GM21576 (cell line): ENCODE measurements at regions not wholly inside any gene's neighbourhood (a gene's known extent, or its start where the extent isn't known, plus 50 kb on each side); places are given as distances from the start of the nearest gene placed in this dataset.

Source experiments
- ATAC-seq: cut with Tn5 transposase; IDR thresholded peaks from one replicate; pipeline ENCODE4 v1.9.1; 2021; ENCODE audit warnings: mild to moderate bottlenecking, moderate library complexity; ENCODE audit not compliant: unreplicated experiment

GRCh38 chr10:118471863-118472262 lies 123.6 kb downstream of the PRLHR start:
- ATAC-seq, result no peak

- no peak for ATAC-seq
Observed at GRCh38 chr10:118470470-118470869, 125.0 kb downstream of the PRLHR start.

DNA sequence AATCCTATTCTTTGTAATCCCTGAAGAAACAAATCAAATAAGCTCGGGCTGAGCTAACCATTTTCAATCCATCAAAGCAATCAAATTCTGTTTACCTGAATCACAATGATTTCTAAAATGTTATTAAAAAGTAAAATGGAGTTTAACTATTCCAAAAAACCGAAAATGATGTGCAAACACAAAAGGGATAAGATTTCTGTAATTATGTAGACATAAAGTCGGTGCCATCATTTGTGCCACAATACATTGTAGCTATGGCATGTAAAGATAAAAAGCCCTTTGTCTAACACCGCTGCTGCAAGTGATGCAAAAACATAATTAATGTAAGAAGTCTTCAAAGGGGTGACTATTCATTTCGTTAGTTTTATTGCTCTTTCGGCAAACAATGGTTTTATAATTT lies 125.1 kb upstream of the FAM204A start:
- no peak for ATAC-seq

- no peak for ATAC-seq
Observed at GRCh38 chr10:118465300-118465874, 123.3 kb upstream of the FAM204A start.

- no peak for ATAC-seq
Observed at GRCh38 chr10:118463740-118464139, 121.6 kb upstream of the FAM204A start.

- ATAC-seq, result no peak
Observed at GRCh38 chr10:118462401-118462800, 120.3 kb upstream of the FAM204A start.

- ATAC-seq, result peak; percentile 75
Observed at GRCh38 chr10:118459642-118460193, 117.6 kb upstream of the FAM204A start.

DNA sequence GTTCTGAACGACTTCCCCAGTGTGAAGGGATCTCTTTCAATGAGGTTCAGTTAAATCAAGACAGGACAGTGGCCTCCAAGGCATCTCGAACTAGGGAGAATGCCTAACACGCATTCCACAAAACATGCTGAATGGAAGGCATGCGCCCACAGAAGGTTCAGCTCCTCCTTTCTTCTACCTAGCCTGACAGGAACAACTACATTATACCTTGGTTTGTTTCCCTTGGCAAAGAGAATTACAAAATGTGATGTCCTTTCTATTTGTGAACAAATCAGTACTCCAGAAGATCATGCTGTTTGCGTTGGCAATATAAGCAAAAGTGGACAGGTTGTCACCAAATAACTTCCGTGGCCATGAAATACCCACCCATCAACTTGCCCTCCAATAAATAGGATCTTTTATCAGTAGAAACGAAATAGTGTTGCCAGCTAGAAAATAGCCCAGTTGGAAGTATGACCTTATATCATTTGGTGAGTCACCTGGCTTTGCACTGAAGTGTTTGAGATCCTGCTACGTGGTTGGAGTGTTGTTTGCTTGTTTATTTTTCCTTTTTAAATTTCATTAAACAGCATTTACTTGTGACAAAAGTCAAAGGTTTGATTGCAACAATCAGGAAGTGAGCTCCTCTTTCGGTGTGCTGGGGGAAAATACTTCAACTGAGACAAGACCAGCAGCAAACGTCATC lies 117.0 kb upstream of the FAM204A start:
- ATAC-seq, result no peak

GRCh38 chr10:118457824-118458428 lies 115.8 kb upstream of the FAM204A start:
- no peak for ATAC-seq

- no peak for ATAC-seq
Observed at GRCh38 chr10:118455181-118455695, 113.1 kb upstream of the FAM204A start.

GRCh38 chr10:118454211-118454610 lies 112.1 kb upstream of the FAM204A start:
- no peak for ATAC-seq

DNA sequence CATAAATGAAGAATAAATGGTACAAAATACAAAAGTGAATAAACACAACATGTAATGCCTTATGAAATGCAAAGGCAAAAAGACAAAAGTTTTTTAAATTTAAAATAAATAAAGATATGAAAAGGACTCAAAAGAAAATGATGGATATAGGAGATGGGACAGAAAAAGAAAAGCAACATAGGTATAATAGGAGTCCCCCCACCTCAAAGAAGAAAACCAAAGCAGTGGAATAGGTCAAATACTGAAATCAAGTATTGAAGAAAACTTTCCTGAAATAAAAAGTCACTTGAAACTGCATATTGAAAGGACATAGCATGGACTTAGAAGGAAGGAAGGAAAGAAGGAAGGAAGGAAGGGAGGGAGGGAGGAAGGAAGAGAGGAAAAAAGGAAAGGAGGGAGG lies 110.0 kb upstream of the FAM204A start:
- no peak for ATAC-seq

DNA sequence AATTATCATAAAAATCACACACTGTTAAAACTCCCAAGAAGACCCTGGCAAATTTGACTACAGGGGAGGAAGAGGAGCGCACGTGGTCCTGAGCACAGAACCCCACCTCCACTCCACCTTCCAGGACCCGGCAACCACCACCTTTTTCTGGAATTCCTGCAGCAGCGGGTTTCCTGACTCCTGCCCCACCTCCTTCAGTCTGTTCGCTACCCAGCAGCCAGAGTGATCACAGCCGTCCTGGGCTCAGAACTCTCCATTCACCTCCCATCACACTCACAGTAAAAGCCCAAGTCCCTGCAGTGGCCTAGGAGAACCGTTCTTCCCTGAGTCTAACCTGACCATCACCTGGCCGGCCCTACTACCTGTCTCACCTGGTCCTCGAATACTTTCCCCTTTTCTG lies 107.4 kb upstream of the FAM204A start:
- ATAC-seq, result no peak

DNA sequence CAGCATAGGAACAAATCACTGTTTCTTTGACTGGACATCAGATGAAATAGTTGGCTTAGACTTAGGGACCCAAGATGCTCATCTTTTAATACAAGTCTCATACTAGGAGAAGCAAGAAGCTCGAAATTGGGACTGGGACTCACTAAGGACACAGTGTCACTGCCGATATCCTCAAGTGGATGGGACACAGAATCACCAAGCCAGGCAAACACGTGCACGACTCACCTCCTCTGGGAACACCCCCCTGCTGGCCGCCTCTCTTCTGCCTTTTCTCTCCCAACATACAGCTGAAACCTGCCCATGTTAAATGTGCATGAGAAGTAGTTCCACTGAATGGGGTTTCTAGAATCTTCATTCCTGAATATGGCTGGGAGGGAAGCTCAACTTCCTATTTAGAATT lies 106.6 kb upstream of the FAM204A start:
- ATAC-seq, result no peak

DNA sequence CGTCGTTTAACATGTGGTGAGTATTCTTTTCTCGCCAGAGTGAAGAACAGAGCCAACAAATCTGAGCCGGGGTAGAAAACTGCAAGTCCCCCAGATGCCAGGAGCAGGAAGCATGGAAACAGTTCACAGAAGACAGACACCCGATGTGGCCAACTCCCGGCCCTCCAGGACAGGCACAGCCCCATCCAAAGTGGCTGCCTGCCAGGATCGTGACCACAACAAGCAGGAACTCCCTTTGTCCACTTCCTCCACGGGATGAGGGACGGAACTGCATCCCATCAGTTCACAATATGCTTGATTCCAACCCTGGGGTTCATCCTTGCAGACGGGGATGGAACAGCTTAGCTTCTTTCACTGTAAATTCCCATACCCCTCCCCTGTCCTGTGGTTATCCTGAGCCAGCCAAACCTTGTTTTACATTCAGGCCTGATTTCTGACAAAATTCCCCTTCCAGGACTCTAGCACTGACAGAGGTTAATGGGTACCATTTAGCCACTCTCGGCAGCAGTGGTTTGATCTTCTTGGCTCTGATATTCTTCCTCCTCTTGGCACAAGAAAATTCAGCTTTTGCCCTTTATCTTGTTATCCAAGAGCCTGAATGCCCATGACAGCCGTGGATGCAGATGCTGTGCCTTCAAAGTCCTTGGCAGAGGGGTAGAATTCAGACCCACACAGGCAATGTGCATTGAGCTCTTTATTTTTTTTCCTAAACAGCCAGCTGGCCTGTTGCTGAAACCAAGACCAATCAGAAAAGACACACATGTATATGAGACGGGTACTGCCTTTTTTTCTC lies 105.5 kb upstream of the FAM204A start:
- no peak for ATAC-seq

- no peak for ATAC-seq
Observed at GRCh38 chr10:118445535-118445934, 103.4 kb upstream of the FAM204A start.

GRCh38 chr10:118444069-118444468 lies 101.9 kb upstream of the FAM204A start:
- no peak for ATAC-seq

DNA sequence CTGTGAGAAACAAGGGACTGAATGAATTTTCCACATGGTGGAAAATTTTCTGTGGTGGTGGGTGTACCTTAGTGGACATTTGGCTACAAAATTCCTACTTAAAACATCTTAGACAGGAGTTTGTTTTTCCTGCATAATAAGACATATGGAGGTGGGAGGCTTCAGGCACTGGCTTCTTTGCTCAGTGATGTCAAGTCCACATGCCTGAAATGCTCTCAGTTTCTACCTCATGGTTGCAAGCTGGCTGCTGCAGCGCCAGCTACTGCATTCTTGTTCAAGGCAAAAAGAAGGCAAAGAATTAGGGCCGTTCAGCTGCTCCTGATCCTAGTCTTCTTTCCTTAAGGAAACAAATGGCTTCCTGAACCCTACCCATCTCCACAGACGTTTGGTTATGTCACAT lies 99.9 kb upstream of the FAM204A start:
- ATAC-seq, result no peak

DNA sequence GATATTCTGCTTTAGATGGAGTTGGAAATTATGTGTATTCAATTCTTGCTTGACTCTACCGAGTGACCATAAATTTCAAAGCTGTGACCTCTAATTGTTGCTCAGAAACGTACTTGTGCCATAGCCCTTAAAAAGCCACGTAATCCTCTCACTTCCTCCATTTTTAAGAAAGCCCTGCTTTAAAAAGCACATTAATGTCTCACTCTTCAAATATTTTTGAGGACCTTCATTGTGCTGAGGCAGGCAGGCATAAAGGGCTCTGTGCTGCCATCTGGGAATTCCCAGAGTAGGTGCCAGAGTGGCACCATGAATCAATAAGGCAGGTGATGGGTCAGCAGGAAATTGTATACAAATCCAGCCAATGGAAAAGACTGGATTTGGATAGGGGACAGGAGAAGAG lies 97.7 kb upstream of the FAM204A start:
- ATAC-seq, result no peak

DNA sequence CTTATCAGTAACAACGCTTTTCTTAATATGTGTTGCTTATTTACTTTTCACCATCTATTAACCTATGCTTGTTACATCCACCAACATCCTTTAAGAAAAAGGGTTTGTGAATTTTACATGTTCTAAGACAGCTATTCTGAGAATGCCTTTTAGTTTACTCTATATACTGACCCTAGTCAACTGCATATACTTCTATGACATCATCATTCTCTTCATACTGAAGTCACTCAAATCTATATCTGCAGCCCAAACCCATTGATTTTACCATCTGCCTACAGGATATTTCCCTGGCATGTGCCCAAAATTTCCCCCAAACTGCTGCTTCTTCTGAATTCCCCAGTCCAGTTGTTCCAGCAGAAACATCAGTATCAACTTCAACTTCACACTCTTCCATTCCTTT lies 94.6 kb upstream of the FAM204A start:
- ATAC-seq, result no peak

DNA sequence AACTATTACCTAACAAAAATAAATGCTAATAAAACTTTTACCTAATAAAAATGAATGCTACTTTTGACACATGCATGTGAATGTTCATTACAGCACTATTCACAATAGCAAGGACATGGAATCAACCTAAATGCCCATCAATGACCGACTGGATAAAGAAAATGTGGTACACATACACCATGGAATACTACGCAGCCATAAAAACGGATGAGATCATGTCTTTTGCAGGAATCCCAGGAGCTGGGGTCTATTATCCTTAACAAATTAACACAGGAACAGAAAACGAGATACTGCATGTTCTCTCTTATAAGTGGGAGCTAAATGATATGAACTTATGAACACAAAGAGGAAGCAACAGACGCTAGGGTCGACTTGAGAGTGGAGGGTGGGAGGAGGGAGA lies 88.1 kb upstream of the FAM204A start:
- no peak for ATAC-seq
